ENCODE measurements at regions not wholly inside any gene's neighbourhood (a gene's known extent, or its start where the extent isn't known, plus 50 kb on each side); places are given as distances from the start of the nearest gene placed in this dataset.

DNA sequence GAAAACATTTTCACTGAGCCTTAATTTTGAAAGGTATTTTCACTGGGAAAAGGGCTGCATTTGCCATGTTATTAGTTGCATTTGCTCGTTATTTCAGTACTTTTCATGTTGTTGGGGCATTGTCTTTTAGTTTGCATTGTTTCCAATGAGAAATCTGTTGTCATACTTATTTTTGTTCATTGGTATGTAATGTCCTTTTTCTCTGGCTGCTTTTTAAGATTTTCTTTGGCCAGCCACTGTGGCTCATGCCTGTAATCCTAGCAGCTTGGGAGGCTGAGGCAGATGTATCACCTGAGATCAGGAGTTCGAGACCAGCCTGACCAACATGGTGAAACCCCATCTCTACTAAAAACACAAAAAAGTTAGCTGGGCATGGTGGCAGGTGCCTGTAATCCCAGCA is 379.9 kb downstream of the SAMD5 start:
- TF ChIP-seq, protein P1, sequence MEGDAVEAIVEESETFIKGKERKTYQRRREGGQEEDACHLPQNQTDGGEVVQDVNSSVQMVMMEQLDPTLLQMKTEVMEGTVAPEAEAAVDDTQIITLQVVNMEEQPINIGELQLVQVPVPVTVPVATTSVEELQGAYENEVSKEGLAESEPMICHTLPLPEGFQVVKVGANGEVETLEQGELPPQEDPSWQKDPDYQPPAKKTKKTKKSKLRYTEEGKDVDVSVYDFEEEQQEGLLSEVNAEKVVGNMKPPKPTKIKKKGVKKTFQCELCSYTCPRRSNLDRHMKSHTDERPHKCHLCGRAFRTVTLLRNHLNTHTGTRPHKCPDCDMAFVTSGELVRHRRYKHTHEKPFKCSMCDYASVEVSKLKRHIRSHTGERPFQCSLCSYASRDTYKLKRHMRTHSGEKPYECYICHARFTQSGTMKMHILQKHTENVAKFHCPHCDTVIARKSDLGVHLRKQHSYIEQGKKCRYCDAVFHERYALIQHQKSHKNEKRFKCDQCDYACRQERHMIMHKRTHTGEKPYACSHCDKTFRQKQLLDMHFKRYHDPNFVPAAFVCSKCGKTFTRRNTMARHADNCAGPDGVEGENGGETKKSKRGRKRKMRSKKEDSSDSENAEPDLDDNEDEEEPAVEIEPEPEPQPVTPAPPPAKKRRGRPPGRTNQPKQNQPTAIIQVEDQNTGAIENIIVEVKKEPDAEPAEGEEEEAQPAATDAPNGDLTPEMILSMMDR (IDR thresholded peaks at IDR 0.05), result no peak
- no peak for TF ChIP-seq POLR2A (IDR thresholded peaks at IDR 0.05)

All from tibial nerve (tissue), 3 donors.